ENCODE measurements at regions not wholly inside any gene's neighbourhood (a gene's known extent, or its start where the extent isn't known, plus 50 kb on each side); places are given as distances from the start of the nearest gene placed in this dataset.
"Not testable (repeated sequence)": the region's sequence is repeated elsewhere in the genome, so short reads cannot be mapped to it uniquely, and the experiment has no call there.

DNA sequence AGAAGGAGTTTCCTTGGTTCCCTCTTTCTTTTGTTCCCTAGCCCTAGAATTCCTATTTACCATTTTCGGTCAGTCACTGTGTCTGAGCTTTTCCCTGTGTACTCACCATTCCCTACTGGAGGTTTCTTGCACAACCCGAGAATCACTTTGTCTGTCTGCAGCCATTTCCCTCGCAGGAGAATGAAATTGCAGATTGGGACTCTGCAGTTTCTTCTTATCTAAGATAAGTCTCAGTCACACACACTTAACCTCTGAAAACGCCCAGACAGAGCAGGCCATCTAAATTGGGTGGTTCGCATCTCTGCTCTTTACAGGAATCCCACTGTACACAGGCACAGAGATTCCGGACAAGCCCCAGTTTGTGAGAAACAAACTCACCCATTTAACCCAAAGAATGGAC is 58.6 kb upstream of the CNTNAP2 start:
- TF ChIP-seq, protein P1, sequence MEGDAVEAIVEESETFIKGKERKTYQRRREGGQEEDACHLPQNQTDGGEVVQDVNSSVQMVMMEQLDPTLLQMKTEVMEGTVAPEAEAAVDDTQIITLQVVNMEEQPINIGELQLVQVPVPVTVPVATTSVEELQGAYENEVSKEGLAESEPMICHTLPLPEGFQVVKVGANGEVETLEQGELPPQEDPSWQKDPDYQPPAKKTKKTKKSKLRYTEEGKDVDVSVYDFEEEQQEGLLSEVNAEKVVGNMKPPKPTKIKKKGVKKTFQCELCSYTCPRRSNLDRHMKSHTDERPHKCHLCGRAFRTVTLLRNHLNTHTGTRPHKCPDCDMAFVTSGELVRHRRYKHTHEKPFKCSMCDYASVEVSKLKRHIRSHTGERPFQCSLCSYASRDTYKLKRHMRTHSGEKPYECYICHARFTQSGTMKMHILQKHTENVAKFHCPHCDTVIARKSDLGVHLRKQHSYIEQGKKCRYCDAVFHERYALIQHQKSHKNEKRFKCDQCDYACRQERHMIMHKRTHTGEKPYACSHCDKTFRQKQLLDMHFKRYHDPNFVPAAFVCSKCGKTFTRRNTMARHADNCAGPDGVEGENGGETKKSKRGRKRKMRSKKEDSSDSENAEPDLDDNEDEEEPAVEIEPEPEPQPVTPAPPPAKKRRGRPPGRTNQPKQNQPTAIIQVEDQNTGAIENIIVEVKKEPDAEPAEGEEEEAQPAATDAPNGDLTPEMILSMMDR (IDR thresholded peaks at IDR 0.05; ENCODE audit: insufficient read depth, low read length): no peak
- no peak overlapping the region for H3K4me3 ChIP-seq (ENCODE audit: low read depth, low read length)
- no peak for DNase-seq (ENCODE audit: low read depth)

DNA sequence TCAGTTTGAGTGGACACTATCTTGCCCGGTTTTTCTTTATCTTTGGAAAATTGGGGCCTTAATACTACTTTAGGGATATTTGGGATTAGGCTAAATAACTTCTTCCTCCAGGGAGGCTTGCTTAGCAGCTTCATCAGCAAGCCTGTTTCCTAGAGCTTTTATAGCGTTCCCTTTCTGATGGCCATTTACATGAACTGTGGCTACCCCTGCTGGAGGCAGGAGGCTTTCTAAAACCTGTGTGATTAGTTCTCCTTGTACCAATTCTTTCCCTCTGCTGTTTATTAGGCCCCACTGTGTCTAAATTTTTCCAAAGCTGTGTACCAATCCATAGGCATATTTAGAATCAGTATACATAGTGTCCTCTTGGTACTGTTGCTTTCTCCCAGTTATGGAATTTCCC is 61.7 kb upstream of the CNTNAP2 start:
- no peak for DNase-seq (ENCODE audit: low read depth)
- H3K4me3 ChIP-seq (ENCODE audit: low read depth, low read length): no peak overlapping the region
- TF ChIP-seq, protein P1 (IDR thresholded peaks at IDR 0.05; ENCODE audit: insufficient read depth, low read length): no peak

DNA sequence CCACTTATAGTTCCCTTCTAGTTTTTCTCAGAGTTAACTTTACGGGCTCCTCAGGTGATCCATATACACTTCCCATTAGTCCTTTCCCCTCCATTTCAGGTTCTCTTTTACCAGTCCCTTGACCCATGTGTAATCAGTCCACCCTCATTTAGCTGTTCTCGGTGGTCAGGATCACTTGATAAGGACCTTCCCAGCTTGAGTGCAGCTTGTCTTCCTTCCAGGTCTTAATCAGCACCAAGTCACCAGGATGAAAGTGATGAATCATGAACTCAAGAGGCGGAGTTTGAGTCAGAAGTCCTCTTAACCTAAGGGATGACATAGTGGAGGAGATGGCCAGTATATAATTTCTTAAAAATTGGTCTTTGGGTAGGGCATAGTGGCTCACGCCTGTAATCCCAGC is 63.1 kb upstream of the CNTNAP2 start:
- no peak for DNase-seq (ENCODE audit: low read depth)
- TF ChIP-seq, protein P1 (IDR thresholded peaks at IDR 0.05; ENCODE audit: insufficient read depth, low read length): no peak

DNA sequence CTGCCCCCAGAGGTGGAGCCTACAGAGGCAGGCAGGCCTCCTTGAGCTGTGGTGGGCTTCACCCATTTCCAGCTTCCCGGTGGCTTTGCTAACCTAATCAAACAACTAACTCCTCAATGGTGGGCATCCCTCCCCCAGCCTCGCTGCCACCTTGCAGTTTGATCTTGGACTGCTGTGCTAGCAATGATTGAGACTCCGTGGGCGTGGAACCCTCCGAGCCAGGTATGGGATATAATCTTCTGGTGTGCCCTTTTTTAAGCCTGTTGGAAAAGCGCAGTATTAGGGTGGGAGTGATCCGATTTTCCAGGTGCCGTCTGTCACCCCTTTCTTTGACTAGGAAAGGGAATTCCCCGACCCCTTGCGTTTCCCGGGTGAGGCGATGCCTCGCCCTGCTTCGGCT is 73.3 kb upstream of the CNTNAP2 start:
- not testable (repeated sequence) for DNase-seq (ENCODE audit: low read depth); H3K4me3 ChIP-seq (ENCODE audit: low read depth, low read length)

More for the DNA sequence above, 63.1 kb upstream of the CNTNAP2 start:
- H3K4me3 ChIP-seq (ENCODE audit: low read depth, low read length): no peak overlapping the region

DNA sequence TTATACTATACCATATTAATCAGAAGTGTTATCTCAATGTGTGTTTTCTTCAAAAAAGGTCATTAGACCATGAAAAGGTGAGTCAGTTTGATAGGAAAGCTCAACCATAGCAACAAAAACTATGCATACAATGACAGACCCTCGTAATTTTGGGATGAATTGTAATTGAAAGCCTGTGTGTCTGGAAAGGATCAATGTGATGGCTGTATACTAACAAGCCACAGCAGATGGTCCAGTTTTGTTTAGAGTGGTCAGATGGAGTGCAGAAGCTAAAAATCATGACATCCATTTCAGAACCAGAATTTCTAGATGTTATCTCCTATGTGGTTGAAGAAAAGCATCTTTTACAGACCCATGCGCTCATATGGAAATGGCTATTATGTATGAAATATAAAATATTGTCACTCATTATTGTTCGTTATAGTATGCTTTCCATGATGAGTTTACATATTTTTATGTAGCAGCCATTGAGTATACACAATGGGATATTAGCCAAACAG is 88.3 kb upstream of the CNTNAP2 start:
- no peak for DNase-seq (ENCODE audit: low read depth)
- H3K4me3 ChIP-seq (ENCODE audit: low read depth, low read length): no peak overlapping the region
- TF ChIP-seq, protein P1 (IDR thresholded peaks at IDR 0.05; ENCODE audit: insufficient read depth, low read length): no peak

DNA sequence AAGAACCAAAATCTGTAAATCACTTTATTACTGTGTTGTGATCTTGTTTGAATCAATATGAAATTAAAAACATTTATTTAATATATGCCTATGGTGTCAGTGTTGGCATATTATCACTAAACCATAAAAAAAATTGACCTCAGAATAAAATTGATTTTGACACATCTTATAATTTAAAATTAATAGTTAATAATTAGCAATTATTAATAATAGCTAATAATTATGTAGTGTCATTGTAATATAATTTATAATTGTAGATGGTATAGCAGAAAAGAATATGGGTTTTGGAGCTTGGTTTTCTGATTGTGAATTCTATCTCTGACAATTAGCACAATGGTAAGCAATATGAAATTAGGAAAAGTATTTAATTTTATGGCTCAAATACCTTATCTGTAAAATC is 89.4 kb upstream of the CNTNAP2 start:
- TF ChIP-seq, protein P1 (IDR thresholded peaks at IDR 0.05; ENCODE audit: insufficient read depth, low read length): no peak
- no peak for DNase-seq (ENCODE audit: low read depth)
- H3K4me3 ChIP-seq (ENCODE audit: low read depth, low read length): no peak overlapping the region

DNA sequence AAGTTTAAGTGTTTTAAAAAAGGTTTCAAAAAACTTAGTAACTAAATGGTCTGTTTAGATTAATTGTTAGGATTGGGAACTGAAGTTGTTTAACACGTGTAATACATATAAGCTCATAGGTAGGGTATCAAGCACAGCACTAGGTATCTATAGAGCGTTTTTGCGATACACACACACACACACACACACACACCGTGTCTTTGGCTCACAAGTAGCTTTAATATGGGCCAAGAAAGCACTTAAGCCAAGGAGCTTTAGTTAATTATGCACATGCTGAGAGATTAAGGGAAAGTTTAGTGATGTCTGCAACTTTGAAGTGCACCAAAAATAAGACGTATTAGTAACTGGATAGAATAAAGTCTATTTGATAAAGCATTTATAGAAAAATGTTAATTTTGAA is 93.8 kb upstream of the CNTNAP2 start:
- DNase-seq (ENCODE audit: low read depth): no peak
- TF ChIP-seq, protein P1 (IDR thresholded peaks at IDR 0.05; ENCODE audit: insufficient read depth, low read length): no peak
- no peak overlapping the region for H3K4me3 ChIP-seq (ENCODE audit: low read depth, low read length)

DNA sequence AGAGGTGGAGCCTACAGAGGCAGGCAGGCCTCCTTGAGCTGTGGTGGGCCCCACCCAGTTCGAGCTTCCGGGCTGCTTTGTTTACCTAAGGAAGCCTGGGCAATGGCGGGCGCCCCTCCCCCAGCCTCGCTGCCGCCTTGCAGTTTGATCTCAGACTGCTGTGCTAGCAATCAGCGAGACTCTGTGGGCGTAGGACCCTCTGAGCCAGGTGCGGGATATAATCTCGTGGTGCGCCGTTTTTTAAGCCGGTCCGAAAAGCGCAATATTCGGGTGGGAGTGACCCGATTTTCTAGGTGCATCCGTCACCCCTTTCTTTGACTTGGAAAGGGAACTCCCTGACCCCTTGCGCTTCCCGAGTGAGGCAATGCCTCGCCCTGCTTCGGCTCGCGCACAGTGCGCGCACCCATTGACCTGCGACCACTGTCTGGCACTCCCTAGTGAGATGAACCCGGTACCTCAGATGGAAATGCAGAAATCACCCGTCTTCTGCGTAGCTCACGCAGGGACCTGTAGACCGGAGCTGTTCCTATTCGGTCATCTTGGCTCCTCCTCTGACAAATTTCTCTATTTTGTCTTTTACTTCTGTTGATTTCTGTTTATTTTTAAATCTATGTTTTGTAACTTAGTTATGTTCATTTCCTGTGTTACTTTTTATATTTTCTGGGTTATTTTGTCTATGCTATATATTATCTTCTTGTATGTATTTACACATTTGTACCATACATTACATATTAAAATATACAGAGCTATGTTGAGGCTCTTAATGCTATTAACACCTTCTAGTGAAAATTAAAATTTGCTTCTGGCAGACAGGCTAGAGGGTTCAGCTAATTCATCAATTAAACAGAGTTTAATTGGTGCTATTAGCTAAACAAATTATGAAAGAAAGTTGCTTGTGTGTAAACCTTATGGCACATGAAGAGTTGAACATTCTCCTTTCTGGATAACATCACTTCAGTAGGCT is 97.3 kb upstream of the CNTNAP2 start:
- H3K4me3 ChIP-seq (ENCODE audit: low read depth, low read length); DNase-seq (ENCODE audit: low read depth): not testable (repeated sequence)

DNA sequence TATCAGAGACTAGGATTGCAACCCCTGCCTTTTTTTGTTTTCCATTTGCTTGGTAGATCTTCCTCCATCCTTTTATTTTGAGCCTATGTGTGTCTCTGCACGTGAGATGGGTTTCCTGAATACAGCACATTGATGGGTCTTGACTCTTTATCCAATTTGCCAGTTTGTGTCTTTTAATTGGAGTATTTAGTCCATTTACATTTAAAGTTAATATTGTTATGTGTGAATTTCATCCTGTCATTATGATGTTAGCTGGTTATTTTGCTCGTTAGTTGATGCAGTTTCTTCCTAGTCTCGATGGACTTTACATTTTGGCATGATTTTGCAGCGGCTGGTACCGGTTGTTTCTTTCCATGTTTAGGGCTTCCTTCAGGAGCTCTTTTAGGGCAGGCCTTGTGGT is 99.2 kb upstream of the CNTNAP2 start:
- H3K4me3 ChIP-seq (ENCODE audit: low read depth, low read length); DNase-seq (ENCODE audit: low read depth): not testable (repeated sequence)

DNA sequence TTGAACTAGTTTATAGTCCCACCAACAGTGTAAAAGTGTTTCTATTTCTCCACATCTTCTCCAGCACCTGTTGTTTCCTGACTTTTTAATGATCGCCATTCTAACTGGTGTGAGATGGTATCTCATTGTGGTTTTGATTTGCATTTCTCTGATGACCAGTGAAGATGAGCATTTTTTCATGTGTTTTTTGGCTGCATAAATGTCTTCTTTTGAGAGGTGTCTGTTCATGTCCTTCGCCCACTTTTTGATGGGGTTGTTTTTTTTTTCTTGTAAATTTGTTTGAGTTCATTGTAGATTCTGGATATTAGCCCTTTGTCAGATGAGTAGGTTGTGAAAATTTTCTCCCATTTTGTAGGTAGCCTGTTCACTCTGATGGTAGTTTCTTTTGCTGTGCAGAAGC is 102.4 kb upstream of the CNTNAP2 start:
- not testable (repeated sequence) for DNase-seq (ENCODE audit: low read depth); H3K4me3 ChIP-seq (ENCODE audit: low read depth, low read length)
